HG02571 (cell line): ENCODE measurements at regions not wholly inside any gene's neighbourhood (a gene's known extent, or its start where the extent isn't known, plus 50 kb on each side); places are given as distances from the start of the nearest gene placed in this dataset.
"Not testable (repeated sequence)": the region's sequence is repeated elsewhere in the genome, so short reads cannot be mapped to it uniquely, and the experiment has no call there.

Experiments used
- ATAC-seq: cut with Tn5 transposase; IDR thresholded peaks from one replicate; pipeline ENCODE4 v1.9.1; 2021; ENCODE audit warnings: mild to moderate bottlenecking, moderate library complexity; ENCODE audit not compliant: unreplicated experiment

DNA sequence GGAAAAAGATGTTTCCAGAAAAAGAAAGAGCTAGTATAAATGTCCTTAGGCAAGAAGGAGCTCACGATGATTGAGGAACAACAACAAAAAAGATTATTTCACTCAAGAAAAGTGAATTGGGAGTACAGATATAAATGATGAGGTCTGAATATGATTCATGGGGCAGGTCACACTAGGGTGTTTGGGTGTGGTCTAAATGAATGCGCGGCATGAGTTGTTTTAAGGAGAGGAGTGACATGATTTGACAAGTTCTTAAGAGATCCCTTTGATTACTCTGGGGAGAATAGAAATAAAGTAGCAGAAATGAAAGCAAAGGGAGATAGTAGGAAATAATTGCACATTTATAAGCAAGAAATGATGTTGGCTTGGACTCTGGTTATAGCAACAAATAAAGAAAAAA lies 59.3 kb downstream of the NUTM2D start:
- ATAC-seq = not testable (repeated sequence)

DNA sequence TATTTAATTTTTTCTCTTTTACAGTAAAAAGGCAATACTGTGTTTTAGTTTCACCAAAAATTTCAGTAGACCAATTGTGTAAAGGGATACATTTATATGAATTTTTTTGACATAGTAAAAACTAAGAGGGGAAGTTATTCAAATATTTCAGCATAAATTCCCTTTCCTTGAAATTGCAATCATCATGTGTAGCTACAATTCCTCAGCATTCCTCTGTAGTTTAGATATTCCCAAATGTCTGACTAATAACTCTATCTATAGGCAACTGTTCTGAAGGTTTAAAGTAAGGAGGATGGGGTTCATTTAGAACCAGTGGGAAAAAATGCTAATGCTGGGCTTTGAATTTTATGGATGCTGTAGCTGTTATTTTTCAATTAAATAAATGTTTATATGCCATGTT lies 65.1 kb downstream of the NUTM2D start:
- not testable (repeated sequence) for ATAC-seq

DNA sequence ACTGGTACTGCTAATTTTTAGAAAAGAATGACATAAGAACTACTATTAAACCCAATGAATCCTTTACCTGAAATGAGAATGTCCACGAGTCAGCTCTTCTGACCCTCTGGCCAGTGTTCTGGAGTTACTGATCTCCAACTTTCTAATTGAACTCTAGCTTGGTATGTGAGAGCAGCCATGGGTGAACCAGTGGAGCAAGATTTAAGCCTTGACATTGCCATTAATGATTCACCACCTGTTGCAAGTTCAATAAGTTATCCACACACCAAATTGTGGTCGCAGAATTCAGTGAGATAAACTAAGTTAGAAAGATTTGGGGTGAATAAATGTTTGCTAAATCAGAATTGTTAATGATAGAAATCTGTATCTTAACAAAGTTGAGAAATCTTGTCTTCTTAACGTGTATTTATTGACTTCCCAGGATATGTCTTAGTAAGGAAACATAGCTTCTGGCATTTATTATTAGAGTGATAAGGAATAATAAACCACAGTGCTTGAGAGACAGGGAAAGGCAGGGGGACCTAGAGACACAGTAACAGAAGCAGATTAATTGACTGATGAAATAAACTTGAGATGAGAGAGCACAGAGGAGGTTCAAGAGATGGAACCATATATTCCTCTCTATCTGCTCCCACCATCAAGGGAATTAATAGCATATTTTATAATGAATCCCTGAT lies 67.3 kb downstream of the NUTM2D start:
- not testable (repeated sequence) for ATAC-seq

DNA sequence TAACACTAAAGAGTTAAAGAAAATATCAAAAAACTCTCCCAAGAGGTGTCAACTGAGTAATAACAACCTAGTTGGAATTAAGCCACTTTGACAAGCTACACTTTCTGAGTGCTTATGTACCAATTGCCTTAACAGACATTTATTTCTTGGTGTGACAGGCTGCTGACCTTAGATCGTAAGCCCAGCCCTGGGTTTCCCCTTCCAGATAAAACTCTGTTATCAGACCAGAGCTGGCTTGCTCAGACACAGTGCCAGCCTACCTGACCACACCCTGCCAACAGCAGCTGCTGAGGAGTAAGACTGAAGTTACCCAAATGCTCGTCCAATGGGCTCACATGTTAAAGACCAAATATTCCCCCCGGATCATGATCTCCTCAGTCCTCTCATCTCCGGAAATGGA lies 70.9 kb upstream of the MINPP1 start:
- not testable (repeated sequence) for ATAC-seq

DNA sequence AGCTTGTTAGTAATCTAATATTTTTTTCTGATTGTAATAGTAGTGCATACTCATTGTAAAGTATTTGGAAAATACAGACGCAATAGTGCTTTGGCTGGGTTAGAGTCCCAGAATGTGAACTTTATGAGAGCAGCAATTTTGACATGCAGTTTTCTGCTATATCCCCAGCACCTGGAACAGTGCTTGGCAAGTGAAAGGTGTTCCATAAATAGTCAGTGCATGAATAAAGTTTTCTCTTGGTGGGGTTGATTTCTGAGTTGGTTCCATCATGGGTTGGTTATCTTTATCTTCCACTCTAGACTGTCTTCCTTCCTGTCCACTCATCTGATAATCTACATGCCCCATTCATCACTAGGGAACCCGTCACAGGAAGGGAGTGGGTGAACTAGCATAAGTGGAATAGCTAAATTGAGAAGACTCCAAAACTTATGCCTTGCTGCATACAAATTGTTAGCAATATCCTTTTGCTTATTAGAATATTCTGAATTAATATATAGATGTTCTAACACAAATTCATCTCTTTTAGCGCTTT lies 69.3 kb upstream of the MINPP1 start:
- not testable (repeated sequence) for ATAC-seq

DNA sequence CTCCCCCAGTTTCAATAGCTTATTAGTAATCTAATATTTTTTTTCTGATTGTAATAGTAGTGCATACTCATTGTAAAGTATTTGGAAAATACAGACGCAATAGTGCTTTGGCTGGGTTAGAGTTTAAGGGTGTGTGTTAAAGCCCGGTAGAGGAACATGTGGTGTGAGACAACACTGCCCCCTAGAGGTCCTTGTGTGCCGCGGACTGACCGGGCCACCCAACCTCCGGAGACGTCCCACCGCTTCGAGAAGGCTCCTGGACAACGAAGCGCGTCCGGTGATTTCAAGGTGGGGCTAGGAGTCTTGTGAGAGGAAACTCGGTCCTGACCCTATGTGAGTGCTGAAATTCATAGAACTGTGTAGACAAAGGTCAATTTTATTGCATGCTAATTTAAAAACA lies 68.6 kb upstream of the MINPP1 start:
- peak; percentile 80 for ATAC-seq

DNA sequence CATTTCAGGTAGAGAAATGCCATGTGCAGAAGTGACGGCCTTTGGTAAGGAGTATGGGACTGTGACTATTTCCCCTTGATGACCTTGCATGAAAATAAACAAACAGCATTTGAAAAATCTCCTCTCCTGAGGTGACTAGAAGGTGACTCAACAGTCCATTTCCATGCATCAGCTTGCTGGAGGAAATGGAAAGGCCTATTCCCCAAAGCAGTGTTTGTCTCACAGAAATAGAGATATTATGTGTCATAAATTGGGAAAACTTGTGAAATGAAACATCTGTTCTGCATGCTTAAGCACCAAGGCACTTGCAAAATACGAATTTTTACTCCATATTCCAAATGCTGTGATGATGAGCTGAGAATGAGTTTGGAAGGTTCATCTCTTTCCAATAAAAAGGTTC lies 67.2 kb upstream of the MINPP1 start:
- not testable (repeated sequence) for ATAC-seq
